Stimulated activated memory B cell treated with anti-CD40 and anti-IgM and Interleukin-4, amounts not matched to agents 10 μg/mL and 1 μg/mL and 100 μg/mL, for 72 hours (primary cell): ENCODE measurements at regions not wholly inside any gene's neighbourhood (a gene's known extent, or its start where the extent isn't known, plus 50 kb on each side); places are given as distances from the start of the nearest gene placed in this dataset.

Experiments
- ATAC-seq: fragments of 150-1000 bp; cut with Tn5 transposase; 2 replicates; pipeline ENCODE4 v1.10.0; 2021
- H3K27ac Mint-ChIP-seq: one replicate; pipeline ENCODE4 v1.8.0; 2022; ENCODE audit warnings: mild to moderate bottlenecking, mixed read lengths
- H3K27me3 Mint-ChIP-seq: one replicate; pipeline ENCODE4 v1.8.0; 2022; ENCODE audit warnings: mixed read lengths
- H3K36me3 Mint-ChIP-seq: one replicate; pipeline ENCODE4 v1.8.0; 2022; ENCODE audit warnings: mixed read lengths
- H3K4me1 Mint-ChIP-seq: one replicate; pipeline ENCODE4 v1.8.0; 2022; ENCODE audit warnings: mixed read lengths
- H3K4me3 Mint-ChIP-seq: one replicate; pipeline ENCODE4 v1.8.0; 2022; ENCODE audit warnings: mild to moderate bottlenecking, moderate library complexity, mixed read lengths
- H3K9me3 Mint-ChIP-seq: one replicate; pipeline ENCODE4 v1.8.0; 2022; ENCODE audit warnings: mixed read lengths

- H3K4me3 Mint-ChIP-seq = no peak overlapping the region
- no peak overlapping the region for H3K27ac Mint-ChIP-seq
- H3K4me1 Mint-ChIP-seq = no peaks in the 10 kb centered on the region
- no peak for ATAC-seq
- H3K27me3 Mint-ChIP-seq = peaks cover 23% of the 10 kb centered on the region
- H3K9me3 Mint-ChIP-seq = no peaks in the 10 kb centered on the region
- H3K36me3 Mint-ChIP-seq = no peaks in the 10 kb centered on the region
These were observed 152.4 kb downstream of the TEX29 start for GRCh38 chr13:111472559-111473460.

DNA sequence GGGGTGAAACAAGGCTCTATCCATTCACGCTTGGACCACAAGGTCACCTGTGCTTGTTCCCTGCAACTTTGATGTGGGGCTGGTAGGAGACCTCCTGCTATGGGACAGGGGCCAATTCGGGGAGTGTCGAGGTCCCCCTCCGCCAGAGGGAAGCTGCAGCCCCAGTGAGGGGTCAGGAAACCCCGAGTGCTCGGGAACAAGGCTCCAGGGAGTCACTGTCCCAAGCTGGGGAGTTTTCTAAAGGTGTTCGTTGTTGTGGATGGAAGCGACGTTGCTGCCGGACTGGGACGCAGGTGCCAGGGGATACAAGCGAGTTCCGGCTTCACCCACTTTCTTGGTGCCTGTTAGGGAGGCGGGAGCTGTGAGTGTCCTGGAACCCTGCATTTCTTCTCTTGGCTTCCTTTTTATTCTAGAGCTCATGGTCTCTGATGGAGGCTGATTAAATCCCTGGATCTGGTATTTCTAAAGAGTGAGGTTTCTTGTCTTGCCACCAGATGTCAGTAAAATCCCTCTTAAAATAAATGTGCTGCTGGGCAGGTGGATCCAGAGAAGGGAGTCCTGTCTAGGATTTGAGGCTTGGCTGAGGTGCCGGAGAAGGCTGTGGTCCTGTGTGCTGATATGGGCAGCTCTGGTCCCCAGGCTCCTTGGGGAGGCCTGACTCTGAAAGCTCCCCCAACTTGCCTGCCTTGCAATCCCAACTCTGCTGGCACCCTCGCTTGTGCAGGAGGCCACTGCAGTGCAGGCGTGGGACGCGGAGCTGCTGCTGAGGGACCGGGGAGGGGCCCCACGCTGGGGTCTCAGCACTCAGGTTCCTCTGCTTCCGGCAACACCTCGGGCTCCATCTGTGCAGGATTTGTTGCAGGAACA lies 153.9 kb downstream of the TEX29 start:
- H3K4me3 Mint-ChIP-seq = no peak overlapping the region
- no peak for ATAC-seq
- no peaks in the 10 kb centered on the region for H3K4me1 Mint-ChIP-seq
- H3K9me3 Mint-ChIP-seq = no peaks in the 10 kb centered on the region
- H3K27ac Mint-ChIP-seq = no peak overlapping the region
- no peaks in the 10 kb centered on the region for H3K36me3 Mint-ChIP-seq
- peaks cover 23% of the 10 kb centered on the region for H3K27me3 Mint-ChIP-seq

DNA sequence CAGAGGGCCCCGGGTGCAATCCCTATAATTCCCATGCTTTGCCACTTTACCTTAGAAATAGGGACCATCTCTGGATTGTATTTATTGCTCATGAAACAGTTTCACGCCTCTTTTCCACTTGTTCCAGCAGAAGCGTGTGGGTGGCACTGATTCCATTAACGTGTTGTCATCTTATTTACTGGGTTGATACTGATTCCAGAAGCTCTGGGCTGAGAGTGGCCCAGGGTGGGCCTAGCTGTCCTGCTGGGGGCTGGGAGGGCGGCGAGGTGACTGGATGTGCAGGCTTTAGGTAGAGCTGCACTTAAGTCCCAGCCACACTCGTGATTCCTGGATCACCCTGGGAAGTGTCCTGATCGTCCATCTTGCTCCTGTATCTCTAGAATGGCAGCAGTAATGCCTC lies 155.0 kb downstream of the TEX29 start:
- Mint-ChIP-seq H3K9me3 (no peaks in the 10 kb centered on the region), H3K27ac (no peak overlapping the region)
- ATAC-seq = no peak

DNA sequence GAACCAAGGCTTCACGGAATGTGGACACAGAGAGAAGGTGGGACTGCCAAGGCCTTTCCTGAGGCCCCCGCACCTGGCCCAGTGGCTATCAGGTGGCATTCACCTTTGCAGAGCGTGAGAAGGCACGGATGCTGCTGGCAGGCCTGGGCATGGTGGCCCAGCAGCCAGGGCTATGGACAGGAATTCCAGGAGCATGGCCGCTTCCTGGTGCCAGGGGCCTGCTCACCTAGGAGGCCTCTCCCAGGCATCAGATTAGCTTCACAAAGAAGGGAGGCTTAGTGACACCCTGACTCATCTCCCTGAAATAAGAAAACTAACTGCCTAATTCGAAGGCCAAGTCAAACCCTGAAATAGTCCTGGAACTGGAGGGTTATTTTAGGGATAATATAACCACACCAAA lies 155.8 kb downstream of the TEX29 start:
- ATAC-seq = no peak
- Mint-ChIP-seq H3K4me3 (no peak overlapping the region), H3K4me1 (no peaks in the 10 kb centered on the region), H3K27me3 (peaks cover 21% of the 10 kb centered on the region), H3K36me3 (no peaks in the 10 kb centered on the region), H3K27ac (no peak overlapping the region), H3K9me3 (no peaks in the 10 kb centered on the region)

More for the DNA sequence above, 155.0 kb downstream of the TEX29 start:
- no peak overlapping the region for H3K4me3 Mint-ChIP-seq
- no peaks in the 10 kb centered on the region for H3K4me1 Mint-ChIP-seq
- H3K36me3 Mint-ChIP-seq = no peaks in the 10 kb centered on the region
- peaks cover 23% of the 10 kb centered on the region for H3K27me3 Mint-ChIP-seq

GRCh38 chr13:111479412-111479811 lies 159.0 kb downstream of the TEX29 start:
- Mint-ChIP-seq H3K9me3 (no peaks in the 10 kb centered on the region), H3K4me1 (no peaks in the 10 kb centered on the region), H3K27me3 (no peaks in the 10 kb centered on the region), H3K36me3 (no peaks in the 10 kb centered on the region), H3K4me3 (no peak overlapping the region), H3K27ac (no peak overlapping the region)
- ATAC-seq = no peak

DNA sequence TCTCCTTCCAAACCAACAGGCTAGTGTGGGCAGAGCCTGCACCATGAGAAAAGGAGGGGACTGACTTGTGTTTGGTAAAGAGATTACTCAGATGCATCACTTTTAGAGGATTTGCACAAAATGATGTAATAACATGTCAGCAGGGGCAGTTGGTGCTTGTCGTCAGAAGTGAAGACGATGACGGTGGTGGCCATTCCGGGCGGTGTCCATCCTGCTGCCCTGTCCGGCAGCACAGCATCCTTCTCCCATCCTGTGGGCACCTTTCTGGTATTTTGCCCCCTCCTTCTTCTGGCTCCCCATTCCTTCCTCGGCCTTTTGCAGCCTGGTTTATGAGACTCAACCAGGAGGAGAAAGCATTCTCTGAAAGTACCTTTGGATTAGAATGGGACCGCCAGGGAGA lies 160.1 kb downstream of the TEX29 start:
- Mint-ChIP-seq H3K9me3 (no peaks in the 10 kb centered on the region), H3K4me1 (no peaks in the 10 kb centered on the region), H3K27me3 (no peaks in the 10 kb centered on the region), H3K36me3 (no peaks in the 10 kb centered on the region), H3K4me3 (no peak overlapping the region), H3K27ac (no peak overlapping the region)
- ATAC-seq = no peak

DNA sequence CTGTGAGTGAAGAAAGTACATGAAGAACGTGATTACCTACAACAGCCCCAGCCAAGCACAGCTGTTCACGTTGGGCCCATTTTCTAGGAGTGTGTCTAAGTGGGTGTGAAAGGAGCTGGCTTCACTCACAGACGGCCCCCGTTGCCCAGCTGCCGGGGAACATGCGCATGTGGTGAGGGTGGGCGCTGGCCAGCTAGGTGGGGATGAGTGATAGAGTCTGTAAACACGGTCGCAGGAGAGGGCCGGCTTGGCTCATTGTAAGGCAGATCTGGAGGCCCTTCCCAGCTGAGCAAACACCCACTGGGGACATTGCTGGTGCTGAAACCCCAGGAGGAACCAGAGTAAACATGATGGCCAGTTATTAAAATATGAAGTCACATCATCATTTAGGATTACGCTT lies 160.5 kb downstream of the TEX29 start:
- Mint-ChIP-seq H3K27ac (no peak overlapping the region), H3K4me1 (no peaks in the 10 kb centered on the region), H3K9me3 (no peaks in the 10 kb centered on the region), H3K27me3 (no peaks in the 10 kb centered on the region), H3K4me3 (no peak overlapping the region), H3K36me3 (no peaks in the 10 kb centered on the region)
- no peak for ATAC-seq

DNA sequence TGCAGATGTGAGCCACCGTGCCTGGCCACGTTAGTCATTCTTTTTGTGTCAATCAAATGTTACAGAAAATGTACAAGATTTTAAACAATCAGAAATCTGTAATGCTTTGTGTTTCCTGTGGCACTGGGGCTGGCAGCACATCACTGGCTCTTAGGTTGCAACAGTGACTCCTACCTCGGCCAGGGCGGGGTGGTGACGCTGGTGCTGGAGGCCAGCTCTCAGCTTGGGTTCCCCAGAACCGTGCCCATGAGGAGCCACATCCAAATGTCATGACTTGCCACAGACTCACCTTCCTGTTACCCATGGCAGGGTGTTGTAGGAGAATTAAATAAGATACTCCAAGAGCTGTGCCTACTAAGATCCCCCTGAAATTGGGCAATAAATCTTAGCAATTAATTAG lies 161.7 kb downstream of the TEX29 start:
- no peak for ATAC-seq
- Mint-ChIP-seq H3K27ac (no peak overlapping the region), H3K36me3 (no peaks in the 10 kb centered on the region), H3K27me3 (no peaks in the 10 kb centered on the region), H3K4me3 (no peak overlapping the region), H3K9me3 (peaks cover 4% of the 10 kb centered on the region), H3K4me1 (no peaks in the 10 kb centered on the region)

- no peak overlapping the region for H3K27ac Mint-ChIP-seq
- no peak for ATAC-seq
- no peaks in the 10 kb centered on the region for H3K36me3 Mint-ChIP-seq
- no peak overlapping the region for H3K4me3 Mint-ChIP-seq
- no peaks in the 10 kb centered on the region for H3K4me1 Mint-ChIP-seq
- H3K9me3 Mint-ChIP-seq = peaks cover 4% of the 10 kb centered on the region
- H3K27me3 Mint-ChIP-seq = no peaks in the 10 kb centered on the region
These were observed 162.6 kb downstream of the TEX29 start for GRCh38 chr13:111482806-111483620.

DNA sequence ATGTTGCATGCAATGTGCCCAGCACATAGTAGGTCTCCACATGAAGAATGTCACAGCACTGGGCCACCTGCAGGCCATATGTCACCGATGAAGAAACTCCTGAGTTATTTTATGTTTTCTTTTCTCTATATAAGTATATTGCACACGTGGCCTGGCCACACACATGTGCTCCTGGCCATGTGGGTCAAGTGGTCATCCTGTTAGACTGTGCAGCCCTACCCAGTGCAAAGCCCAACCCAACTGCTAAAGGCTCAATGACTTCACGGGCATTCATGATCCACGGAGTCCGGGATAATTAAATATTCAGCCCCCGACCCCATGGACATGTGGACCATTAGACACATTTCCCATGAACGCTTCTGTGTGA lies 163.2 kb downstream of the TEX29 start:
- Mint-ChIP-seq H3K4me3 (no peak overlapping the region), H3K4me1 (no peaks in the 10 kb centered on the region), H3K27ac (no peak overlapping the region), H3K27me3 (no peaks in the 10 kb centered on the region), H3K9me3 (peaks cover 4% of the 10 kb centered on the region), H3K36me3 (no peaks in the 10 kb centered on the region)
- no peak for ATAC-seq

- Mint-ChIP-seq H3K9me3 (peaks cover 4% of the 10 kb centered on the region), H3K4me3 (no peak overlapping the region), H3K27me3 (no peaks in the 10 kb centered on the region), H3K4me1 (no peaks in the 10 kb centered on the region), H3K27ac (no peak overlapping the region), H3K36me3 (no peaks in the 10 kb centered on the region)
- no peak for ATAC-seq
These were observed 163.9 kb downstream of the TEX29 start for GRCh38 chr13:111484141-111484925.

- no peaks in the 10 kb centered on the region for H3K36me3 Mint-ChIP-seq
- H3K9me3 Mint-ChIP-seq = peaks cover 4% of the 10 kb centered on the region
- H3K27me3 Mint-ChIP-seq = no peaks in the 10 kb centered on the region
- ATAC-seq = no peak
- H3K4me1 Mint-ChIP-seq = no peaks in the 10 kb centered on the region
- H3K4me3 Mint-ChIP-seq = no peak overlapping the region
- H3K27ac Mint-ChIP-seq = no peak overlapping the region
These were observed 164.5 kb downstream of the TEX29 start for GRCh38 chr13:111484959-111485358.

DNA sequence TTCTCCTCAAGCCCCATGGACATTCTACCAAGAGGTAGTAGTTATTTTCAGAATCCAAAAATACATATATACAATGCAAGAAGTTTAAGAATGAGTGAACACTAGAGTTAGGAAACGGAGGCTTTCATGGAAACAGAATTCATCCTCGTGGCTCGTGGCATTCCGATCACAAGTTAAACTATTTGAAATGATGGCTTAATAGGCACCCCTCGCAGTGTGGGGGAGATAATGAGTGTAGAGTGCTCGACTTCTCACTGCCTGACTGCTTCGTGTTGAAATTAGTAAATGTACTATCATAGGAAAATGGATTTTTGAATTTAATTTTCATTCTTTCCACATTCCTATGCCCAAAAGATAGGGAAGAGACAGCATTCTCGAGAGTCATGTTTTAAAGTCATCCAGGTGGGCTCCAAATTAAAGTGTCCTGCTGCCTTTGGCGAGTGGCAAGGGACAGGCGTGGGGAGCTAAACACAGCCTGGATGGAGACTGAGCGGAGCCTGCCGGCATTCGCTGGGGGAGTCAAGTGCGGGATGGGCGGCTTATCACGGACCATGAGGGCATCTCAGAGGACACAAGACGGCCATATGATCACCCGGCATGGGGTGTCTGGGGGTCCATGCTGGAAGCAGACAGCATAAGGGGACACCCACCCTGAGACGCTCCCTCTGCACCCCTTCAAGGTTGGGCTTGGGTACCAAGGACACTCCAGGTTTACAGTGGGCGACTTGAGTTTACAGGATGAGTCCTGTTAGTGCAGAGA lies 165.2 kb downstream of the TEX29 start:
- Mint-ChIP-seq H3K27me3 (no peaks in the 10 kb centered on the region), H3K4me1 (no peaks in the 10 kb centered on the region), H3K27ac (no peak overlapping the region), H3K4me3 (no peak overlapping the region), H3K9me3 (peaks cover 4% of the 10 kb centered on the region), H3K36me3 (no peaks in the 10 kb centered on the region)
- no peak for ATAC-seq

DNA sequence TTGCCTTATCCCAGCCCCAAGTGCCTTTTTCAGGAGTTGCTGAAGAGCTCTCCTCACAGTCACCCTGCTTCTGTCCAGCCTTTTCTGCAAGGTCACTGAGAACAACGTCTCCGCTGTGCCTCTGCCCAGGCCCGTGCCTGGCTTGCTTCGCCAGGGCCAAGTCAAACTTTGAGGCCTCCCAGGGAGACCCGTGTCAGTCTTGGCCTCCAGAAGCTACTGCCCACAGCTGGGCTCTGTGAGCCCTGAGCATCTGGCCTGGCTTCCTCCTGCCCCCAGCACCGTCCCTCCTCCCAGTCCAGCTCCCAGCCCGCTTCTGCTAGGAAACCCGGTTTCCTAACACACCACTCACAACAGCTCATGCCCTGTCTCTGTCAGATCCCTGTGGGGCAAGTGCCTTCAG lies 165.9 kb downstream of the TEX29 start:
- ATAC-seq = no peak
- no peak overlapping the region for H3K27ac Mint-ChIP-seq
- H3K4me3 Mint-ChIP-seq = no peak overlapping the region
- no peaks in the 10 kb centered on the region for H3K27me3 Mint-ChIP-seq
- H3K4me1 Mint-ChIP-seq = no peaks in the 10 kb centered on the region
- peaks cover 4% of the 10 kb centered on the region for H3K9me3 Mint-ChIP-seq
- no peaks in the 10 kb centered on the region for H3K36me3 Mint-ChIP-seq
